ENCODE measurements at regions not wholly inside any gene's neighbourhood (a gene's known extent, or its start where the extent isn't known, plus 50 kb on each side); places are given as distances from the start of the nearest gene placed in this dataset.
A peak's percentile ranks its signal among the peaks of the same experiment; 100 is the strongest.

GRCh38 chr9:113775749-113776148, 100.4 kb upstream of the ZNF618 start:
- Histone ChIP-seq H3K27ac (no peak overlapping the region), H2AFZ (no peak overlapping the region), H3K27me3 (no peaks in the 10 kb centered on the region), H3K9me3 (ENCODE audit: low read depth) (no peaks in the 10 kb centered on the region), H3K9me2 (replicated peaks; ENCODE audit: insufficient read depth) (no peaks in the 10 kb centered on the region), H3K4me1 (ENCODE audit: insufficient read depth) (peaks cover 5% of the 10 kb centered on the region), H3K4me3 (no peak overlapping the region), H3K36me3 (replicated peaks; ENCODE audit: insufficient read depth, low read depth) (no peaks in the 10 kb centered on the region), H3K4me2 (no peak overlapping the region), H4K20me1 (ENCODE audit: insufficient read depth, poor library complexity, severe bottlenecking) (no peaks in the 10 kb centered on the region), H3K79me2 (no peaks in the 10 kb centered on the region)
- no peak for DNase-seq (ENCODE audit: low spot score)
- WGBS (ENCODE audit: low lambda C conversion rate, missing lambda C conversion rate) = 31% methylated on average over 3 of the region's 3 CpGs
- no peak for TF ChIP-seq CTCF (IDR thresholded peaks at IDR 0.05; ENCODE audit: poor library complexity)
- no peak for TF ChIP-seq EZH2phosphoT487 (IDR thresholded peaks at IDR 0.05; ENCODE audit: low read depth, severe bottlenecking, unreplicated experiment)
- TF ChIP-seq EZH2 (IDR thresholded peaks at IDR 0.05; ENCODE audit: borderline replicate concordance) = no peak

- H3K4me2 ChIP-seq = no peak overlapping the region
- no peak overlapping the region for H3K27ac ChIP-seq
- H3K27me3 ChIP-seq = peaks cover under 1% of the 10 kb centered on the region
- no peaks in the 10 kb centered on the region for H3K9me3 ChIP-seq (ENCODE audit: low read depth)
- no peaks in the 10 kb centered on the region for H3K9me2 ChIP-seq (replicated peaks; ENCODE audit: insufficient read depth)
- no peak for DNase-seq (ENCODE audit: low spot score)
- H3K4me3 ChIP-seq = no peak overlapping the region
- peaks cover 5% of the 10 kb centered on the region for H3K4me1 ChIP-seq (ENCODE audit: insufficient read depth)
- 40% methylated on average over 3 of the region's 3 CpGs for WGBS (ENCODE audit: low lambda C conversion rate, missing lambda C conversion rate)
- TF ChIP-seq EZH2phosphoT487 (IDR thresholded peaks at IDR 0.05; ENCODE audit: low read depth, severe bottlenecking, unreplicated experiment) (peak; percentile 98), EZH2 (IDR thresholded peaks at IDR 0.05; ENCODE audit: borderline replicate concordance) (no peak)
- H4K20me1 ChIP-seq (ENCODE audit: insufficient read depth, poor library complexity, severe bottlenecking) = no peaks in the 10 kb centered on the region
- no peak overlapping the region for H2AFZ ChIP-seq
- H3K79me2 ChIP-seq = no peaks in the 10 kb centered on the region
- H3K36me3 ChIP-seq (replicated peaks; ENCODE audit: insufficient read depth, low read depth) = no peaks in the 10 kb centered on the region
Observed at GRCh38 chr9:113776194-113776593, 99.9 kb upstream of the ZNF618 start.

GRCh38 chr9:113781381-113781780, 94.7 kb upstream of the ZNF618 start:
- H3K4me2 ChIP-seq = no peak overlapping the region
- TF ChIP-seq EZH2phosphoT487 (IDR thresholded peaks at IDR 0.05; ENCODE audit: low read depth, severe bottlenecking, unreplicated experiment) (no peak), CTCF (IDR thresholded peaks at IDR 0.05; ENCODE audit: poor library complexity) (no peak), EZH2 (IDR thresholded peaks at IDR 0.05; ENCODE audit: borderline replicate concordance) (no peak)
- H4K20me1 ChIP-seq (ENCODE audit: insufficient read depth, poor library complexity, severe bottlenecking) = no peaks in the 10 kb centered on the region
- H3K4me1 ChIP-seq (ENCODE audit: insufficient read depth) = peaks cover 4% of the 10 kb centered on the region
- H3K27ac ChIP-seq = no peak overlapping the region
- H3K79me2 ChIP-seq = no peaks in the 10 kb centered on the region
- H3K27me3 ChIP-seq = peaks cover 8% of the 10 kb centered on the region
- no peaks in the 10 kb centered on the region for H3K9me2 ChIP-seq (replicated peaks; ENCODE audit: insufficient read depth)
- WGBS (ENCODE audit: low lambda C conversion rate, missing lambda C conversion rate) = 97% methylated on average over 2 of the region's 2 CpGs
- no peaks in the 10 kb centered on the region for H3K36me3 ChIP-seq (replicated peaks; ENCODE audit: insufficient read depth, low read depth)
- no peak overlapping the region for H2AFZ ChIP-seq
- no peak for DNase-seq (ENCODE audit: low spot score)
- H3K9me3 ChIP-seq (ENCODE audit: low read depth) = no peaks in the 10 kb centered on the region
- no peak overlapping the region for H3K4me3 ChIP-seq

- no peaks in the 10 kb centered on the region for H3K9me3 ChIP-seq (ENCODE audit: low read depth)
- H3K79me2 ChIP-seq = no peaks in the 10 kb centered on the region
- H3K4me1 ChIP-seq (ENCODE audit: insufficient read depth) = no peaks in the 10 kb centered on the region
- no peak overlapping the region for H2AFZ ChIP-seq
- H3K27ac ChIP-seq = no peak overlapping the region
- 74% methylated on average over 7 of the region's 7 CpGs for WGBS (ENCODE audit: low lambda C conversion rate, missing lambda C conversion rate)
- no peaks in the 10 kb centered on the region for H3K9me2 ChIP-seq (replicated peaks; ENCODE audit: insufficient read depth)
- H4K20me1 ChIP-seq (ENCODE audit: insufficient read depth, poor library complexity, severe bottlenecking) = no peaks in the 10 kb centered on the region
- H3K36me3 ChIP-seq (replicated peaks; ENCODE audit: insufficient read depth, low read depth) = no peaks in the 10 kb centered on the region
- DNase-seq (ENCODE audit: low spot score) = no peak
- H3K27me3 ChIP-seq = peaks cover 8% of the 10 kb centered on the region
- no peak overlapping the region for H3K4me3 ChIP-seq
- H3K4me2 ChIP-seq = no peak overlapping the region
- TF ChIP-seq EZH2 (IDR thresholded peaks at IDR 0.05; ENCODE audit: borderline replicate concordance) (no peak), CTCF (IDR thresholded peaks at IDR 0.05; ENCODE audit: poor library complexity) (no peak), EZH2phosphoT487 (IDR thresholded peaks at IDR 0.05; ENCODE audit: low read depth, severe bottlenecking, unreplicated experiment) (no peak)
Observed at GRCh38 chr9:113781896-113782295, 94.2 kb upstream of the ZNF618 start.

Data from hepatocyte (in vitro differentiated cells).